GM18505 (cell line): ENCODE measurements at regions not wholly inside any gene's neighbourhood (a gene's known extent, or its start where the extent isn't known, plus 50 kb on each side); places are given as distances from the start of the nearest gene placed in this dataset.

Experiments used
- ATAC-seq: cut with Tn5 transposase; IDR thresholded peaks from one replicate; pipeline ENCODE4 v1.9.1; 2021; ENCODE audit not compliant: unreplicated experiment
- POLR2A ChIP-seq: IDR thresholded peaks from 4 replicates; pipeline ENCODE4 v1.6.1; 2011; ENCODE audit warnings: borderline replicate concordance; ENCODE audit not compliant: insufficient read depth, insufficient read length; ENCODE audit errors: extremely low read depth

- no peak for TF ChIP-seq POLR2A
- ATAC-seq: no peak
Measured at GRCh38 chr6:166684866-166685265, 57.8 kb upstream of the RPS6KA2 start.

GRCh38 chr6:166684170-166684569, 57.1 kb upstream of the RPS6KA2 start:
- ATAC-seq: no peak
- no peak for TF ChIP-seq POLR2A

GRCh38 chr6:166683477-166683876, 56.4 kb upstream of the RPS6KA2 start:
- ATAC-seq: no peak
- no peak for TF ChIP-seq POLR2A

GRCh38 chr6:166679566-166679965, 52.5 kb upstream of the RPS6KA2 start:
- no peak for TF ChIP-seq POLR2A
- ATAC-seq: no peak

- TF ChIP-seq POLR2A: no peak
- ATAC-seq: no peak
Measured at GRCh38 chr6:166678426-166678825, 51.4 kb upstream of the RPS6KA2 start.

GRCh38 chr6:166677941-166678340, 50.9 kb upstream of the RPS6KA2 start:
- ATAC-seq: no peak
- no peak for TF ChIP-seq POLR2A
